GM18499 (cell line): ENCODE measurements at regions not wholly inside any gene's neighbourhood (a gene's known extent, or its start where the extent isn't known, plus 50 kb on each side); places are given as distances from the start of the nearest gene placed in this dataset.
"Not testable (repeated sequence)": the region's sequence is repeated elsewhere in the genome, so short reads cannot be mapped to it uniquely, and the experiment has no call there.

Experiments used
- ATAC-seq: cut with Tn5 transposase; IDR thresholded peaks from one replicate; pipeline ENCODE4 v1.9.1; 2021; ENCODE audit warnings: moderate number of reproducible peaks; ENCODE audit not compliant: insufficient read depth, unreplicated experiment

GRCh38 chr2:89756616-89757015, 1065.1 kb downstream of the RPIA start:
- ATAC-seq: not testable (repeated sequence)

DNA sequence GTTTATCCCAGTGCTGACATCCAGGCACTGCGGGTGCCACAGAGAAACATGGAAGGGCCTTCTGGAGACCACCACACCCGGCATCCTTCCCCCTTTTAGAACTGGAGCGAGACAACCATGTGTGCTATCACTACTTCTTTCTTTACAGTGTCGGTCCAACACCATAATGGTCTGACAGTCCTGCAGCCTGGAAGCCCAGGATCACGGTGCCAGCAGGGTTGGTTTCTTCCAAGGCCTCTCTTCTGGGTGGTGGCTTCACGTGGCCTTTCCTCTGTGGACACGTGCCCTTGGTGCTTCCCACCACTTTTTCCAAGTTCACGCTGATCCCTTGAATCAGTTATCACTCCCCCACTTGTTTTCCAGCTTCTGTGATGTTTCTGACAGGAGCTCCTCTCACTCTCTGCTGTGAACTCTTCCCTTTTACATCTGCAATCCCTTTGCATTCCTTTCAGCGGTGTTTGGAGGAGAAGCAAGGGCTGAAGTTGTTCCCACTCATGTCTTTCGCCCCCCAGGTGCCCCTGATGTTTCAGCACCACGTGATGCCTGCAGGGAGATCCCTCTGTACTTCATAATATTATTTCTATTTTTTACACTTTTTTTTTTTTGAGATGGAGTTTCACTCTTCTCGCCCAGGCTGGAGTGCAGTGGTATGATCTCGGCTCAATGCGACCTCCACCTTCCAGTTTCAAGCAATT, 1067.0 kb downstream of the RPIA start:
- not testable (repeated sequence) for ATAC-seq

- ATAC-seq: not testable (repeated sequence)
Measured at GRCh38 chr2:89760762-89761161, 1069.3 kb downstream of the RPIA start.

DNA sequence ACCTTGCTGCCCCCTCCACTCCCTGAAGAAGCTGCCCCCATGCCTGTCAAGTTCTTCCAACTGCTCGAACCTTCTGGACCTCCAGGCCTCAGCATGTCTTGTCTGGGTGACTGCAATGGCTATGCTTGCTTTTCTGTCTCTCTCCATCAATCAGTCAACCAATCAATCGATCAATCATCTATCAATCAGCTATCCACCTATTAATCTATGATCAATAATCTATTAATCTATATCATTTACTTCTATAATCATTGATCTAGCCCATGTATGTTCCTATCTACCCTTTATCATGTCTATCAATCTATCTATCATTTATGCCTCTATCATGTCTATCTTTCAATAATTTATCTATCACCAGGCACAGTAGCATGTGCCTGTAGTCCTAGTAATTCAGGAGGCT, 1069.7 kb downstream of the RPIA start:
- not testable (repeated sequence) for ATAC-seq

- not testable (repeated sequence) for ATAC-seq
Measured at GRCh38 chr2:89761863-89762262, 1070.4 kb downstream of the RPIA start.

DNA sequence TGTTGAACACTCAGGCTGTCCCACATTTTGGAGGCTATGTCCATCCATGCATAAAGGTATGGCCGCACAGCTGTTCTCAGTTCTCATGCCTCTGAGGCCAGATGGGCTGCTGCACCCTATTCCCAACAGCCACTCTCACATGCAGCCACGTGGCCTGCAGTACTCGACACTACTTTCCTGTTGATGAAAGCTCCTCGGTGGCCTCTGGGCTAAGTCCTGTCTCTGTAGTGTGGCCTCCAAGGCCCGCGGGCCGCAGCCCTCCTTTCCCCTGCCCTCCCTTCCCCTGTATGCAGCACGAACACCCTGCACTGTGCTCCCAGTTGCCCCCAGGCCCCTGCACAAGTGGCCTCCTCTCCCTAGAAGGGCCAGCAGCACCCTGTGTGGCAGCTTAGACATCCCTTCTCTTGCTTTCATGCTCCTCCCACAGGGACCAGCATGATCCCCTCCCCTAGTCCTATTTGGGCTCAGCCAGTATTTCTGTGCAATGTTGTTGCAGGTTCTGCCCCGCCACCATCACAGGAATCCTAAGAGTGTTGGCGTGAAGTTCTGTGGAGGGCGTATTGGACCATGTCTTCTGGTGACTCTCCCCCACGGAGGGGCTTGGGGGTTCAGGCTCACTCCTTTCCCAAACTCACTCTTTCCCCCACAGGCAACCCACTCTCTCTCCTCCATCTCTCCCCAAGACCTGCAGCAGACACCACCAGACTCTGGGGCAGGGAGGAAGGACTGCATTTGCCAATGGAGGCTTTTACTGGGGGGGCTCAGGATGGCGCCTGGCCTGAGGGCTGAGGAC, 1071.2 kb downstream of the RPIA start:
- ATAC-seq: not testable (repeated sequence)

DNA sequence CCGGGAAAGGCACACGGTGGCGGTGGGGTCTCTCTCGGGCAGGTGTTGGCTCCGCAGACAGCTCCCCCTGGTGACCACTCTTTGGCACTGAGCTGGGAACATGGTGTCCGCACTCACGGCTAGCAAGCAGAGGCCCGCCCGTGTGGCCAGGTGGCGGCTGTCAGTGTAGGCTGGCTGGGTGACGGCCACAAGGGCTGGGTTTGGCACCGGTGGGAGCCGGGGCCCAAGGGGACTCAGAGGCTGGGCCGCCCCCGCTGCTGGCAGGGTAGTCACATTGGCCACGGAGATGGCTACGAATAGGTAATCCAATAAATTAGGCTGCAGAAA, 1071.7 kb downstream of the RPIA start:
- no peak for ATAC-seq

- no peak for ATAC-seq
Measured at GRCh38 chr2:89763581-89764485, 1072.4 kb downstream of the RPIA start.

DNA sequence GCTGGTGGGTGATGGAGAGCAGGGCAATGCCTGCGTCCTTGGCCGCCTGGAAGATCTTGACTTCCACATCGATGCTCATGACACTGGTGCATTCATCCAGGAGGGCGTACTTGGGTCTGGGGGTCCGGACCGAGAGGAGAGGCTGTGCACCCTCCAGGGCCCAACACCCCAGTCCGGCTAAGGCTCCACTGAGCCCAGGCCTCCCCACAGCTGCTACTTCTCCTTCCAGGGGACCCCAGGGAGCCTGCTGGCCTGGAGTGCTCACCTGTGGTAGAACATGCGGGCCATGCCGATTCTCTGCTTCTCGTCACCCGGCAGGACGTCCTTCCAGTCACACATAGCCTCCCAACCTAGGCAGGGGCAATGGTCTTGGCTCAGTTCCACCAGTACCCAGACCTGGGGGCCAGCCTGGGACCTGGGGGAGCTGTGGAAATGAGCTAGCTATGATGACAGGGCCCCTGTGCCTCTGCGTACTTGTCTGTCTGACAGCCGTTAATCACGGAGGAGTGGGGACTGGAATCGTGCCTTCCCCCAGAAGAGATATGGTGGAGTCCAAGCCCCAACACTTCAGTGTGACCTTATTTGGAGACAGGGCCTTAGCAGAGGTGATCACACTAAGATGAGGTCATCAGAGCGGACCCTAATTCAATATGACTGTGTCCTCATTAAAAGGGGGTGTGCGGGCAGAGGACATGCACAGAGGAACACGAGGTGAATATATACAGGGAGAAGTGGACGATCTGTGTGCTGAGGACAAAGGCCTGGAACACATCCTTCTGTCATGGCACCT, 1073.3 kb downstream of the RPIA start:
- ATAC-seq: not testable (repeated sequence)

DNA sequence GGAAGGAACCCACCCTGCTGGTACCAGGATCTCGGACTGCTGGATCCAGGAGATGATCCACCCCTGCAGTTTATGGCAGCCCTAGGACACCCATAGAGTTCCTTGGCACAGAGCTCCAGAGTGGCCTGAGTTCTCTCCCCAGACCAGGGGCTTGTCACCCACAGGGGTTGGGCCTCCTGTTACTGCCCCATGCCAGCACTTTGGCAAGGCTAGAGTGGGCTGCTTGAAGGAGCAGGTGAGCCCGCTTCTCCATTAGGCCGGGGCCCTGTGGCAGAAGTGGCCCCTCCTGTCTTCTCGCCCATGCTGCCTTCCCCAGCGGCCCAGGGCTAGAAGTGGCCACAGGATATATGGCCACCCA, 1073.9 kb downstream of the RPIA start:
- ATAC-seq: not testable (repeated sequence)

DNA sequence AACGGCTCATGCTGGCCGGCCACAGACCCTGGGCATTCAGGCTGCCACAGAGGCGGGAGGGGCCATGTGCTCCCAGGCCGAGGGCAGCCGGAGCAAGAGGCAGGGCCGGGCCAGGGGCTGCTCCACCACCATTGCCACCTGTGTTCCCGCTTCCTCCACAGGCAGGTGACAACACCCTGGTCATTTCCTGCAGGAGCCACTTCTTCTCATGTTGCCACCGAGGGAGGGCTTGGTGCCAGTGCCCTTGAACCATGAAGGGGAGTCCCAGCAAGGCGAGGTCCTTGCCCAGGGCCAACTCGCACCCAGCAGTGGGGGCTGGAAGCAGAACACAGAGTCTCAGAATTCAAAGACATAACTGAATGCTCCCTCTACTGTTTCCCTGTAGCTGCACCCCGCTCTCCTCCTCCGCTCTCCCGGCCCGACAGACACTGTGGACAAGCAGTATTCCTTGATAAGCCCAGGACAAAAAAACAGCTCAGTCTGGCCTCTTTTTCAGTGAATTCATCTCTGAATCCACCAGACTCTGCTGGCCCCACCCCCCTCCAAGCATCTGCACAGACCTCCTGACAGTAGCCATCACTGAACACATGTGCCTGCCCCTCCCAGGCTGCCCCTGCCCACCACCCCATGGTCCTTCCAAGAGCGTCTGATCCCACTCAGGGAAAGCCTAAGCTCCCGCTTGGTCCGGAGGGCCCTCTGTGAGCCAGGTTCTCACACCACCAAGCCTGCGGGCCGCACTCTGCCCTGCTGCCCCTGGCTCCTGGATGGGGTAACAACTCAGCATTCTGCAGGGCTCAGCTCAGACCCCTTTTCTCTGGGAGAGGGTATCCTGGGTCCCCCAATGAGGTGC, 1074.9 kb downstream of the RPIA start:
- not testable (repeated sequence) for ATAC-seq

- ATAC-seq: not testable (repeated sequence)
Measured at GRCh38 chr2:89767058-89767457, 1075.6 kb downstream of the RPIA start.

DNA sequence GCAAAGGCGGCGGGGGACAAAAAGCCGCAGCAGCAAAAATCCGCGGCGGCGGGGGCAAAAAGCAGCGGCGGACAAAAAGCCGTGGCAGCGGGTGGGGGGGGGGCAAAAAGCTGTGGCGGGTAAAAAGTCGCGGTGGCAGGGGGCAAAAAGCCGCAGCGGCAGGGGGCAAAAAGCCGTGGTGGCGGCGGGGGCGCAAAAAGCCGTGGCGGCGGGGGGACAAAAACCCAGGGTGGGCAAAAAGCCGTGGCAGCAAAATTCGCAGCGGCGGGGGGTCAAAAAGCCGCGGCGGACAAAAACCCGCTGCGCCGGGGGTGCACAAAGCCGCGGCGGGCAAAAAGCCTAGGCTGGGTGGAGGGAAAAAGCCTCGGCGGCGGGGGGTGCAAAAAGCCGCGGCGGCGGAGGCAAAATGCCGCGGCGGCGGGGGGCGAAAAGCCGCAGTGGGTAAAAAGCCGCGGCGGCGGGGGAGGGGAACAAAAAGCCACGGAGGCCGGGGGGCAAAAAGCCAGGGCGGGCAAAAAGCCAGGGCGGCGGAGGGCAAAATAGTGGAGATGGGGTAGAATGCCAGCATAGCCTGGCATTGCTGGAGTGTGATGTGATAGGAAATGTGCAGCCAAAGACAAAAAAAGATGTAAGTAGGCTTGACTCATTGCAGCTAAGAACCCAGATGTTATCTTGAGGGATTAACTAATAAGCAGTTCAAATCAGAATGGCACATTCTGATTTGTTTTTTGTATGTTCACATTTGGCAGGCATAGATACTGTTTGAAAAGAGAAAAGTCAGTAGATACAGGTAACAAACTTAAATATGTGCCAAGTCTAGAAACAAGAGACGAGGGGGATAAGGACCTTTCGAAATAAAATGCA, 1076.3 kb downstream of the RPIA start:
- ATAC-seq: no peak

- ATAC-seq: no peak
Measured at GRCh38 chr2:89775885-89776284, 1084.4 kb downstream of the RPIA start.

DNA sequence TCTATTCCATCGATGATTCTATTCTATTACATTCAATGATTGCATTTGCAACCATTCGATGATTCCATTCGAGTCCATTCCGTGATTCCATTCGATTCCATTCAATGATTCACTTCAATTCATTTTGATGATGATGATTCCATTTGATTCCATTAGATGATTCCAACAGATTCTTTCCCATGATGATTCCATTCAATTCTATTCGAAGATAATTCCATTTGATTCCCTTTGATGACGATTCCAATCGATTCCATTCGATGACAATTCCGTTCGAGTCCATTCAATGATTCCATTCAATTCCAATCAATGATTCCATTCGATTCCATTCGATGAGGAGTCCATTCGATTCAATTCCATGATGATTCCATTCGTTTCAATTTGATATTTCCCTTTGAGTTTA, 1088.8 kb downstream of the RPIA start:
- no peak for ATAC-seq

DNA sequence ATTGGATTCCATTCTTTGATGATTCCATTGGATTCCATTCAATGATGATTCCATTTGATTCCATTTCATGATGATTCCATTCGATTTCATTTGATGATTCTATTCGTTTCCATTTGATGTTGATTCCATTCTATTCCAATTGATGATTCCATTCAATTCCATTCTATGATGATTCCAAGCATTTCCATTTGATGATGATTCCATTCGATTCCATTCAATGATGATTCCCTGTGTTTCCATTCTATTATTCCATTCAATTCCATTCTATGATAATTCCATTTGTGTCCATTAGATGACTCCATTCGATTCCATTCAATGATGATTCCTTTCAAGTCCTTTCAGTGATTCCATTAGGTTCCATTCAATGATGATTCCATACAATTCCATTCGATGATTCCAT, 1090.5 kb downstream of the RPIA start:
- ATAC-seq: no peak

DNA sequence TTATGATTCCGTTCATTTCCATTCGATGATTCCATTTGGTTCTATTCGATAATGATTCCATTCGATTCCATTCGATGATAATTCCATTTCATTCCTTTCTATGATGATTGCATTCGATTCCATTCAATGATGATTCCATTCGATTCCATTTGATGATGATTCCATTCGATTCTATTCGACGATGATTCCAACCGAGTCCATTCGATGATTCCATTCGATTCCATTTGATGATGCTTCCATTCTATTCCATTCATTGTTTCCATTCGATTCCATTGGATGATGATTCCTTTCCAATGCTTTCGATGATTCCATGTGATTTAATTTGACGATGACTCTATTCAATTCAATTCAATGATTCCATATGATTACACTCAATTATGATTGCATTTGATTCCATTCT, 1093.5 kb downstream of the RPIA start:
- ATAC-seq: no peak

- not testable (repeated sequence) for ATAC-seq
Measured at GRCh38 chr2:89785528-89785927, 1094.1 kb downstream of the RPIA start.
